DMS 273 (cell line): ENCODE measurements at regions not wholly inside any gene's neighbourhood (a gene's known extent, or its start where the extent isn't known, plus 50 kb on each side); places are given as distances from the start of the nearest gene placed in this dataset.
"Not testable (repeated sequence)": the region's sequence is repeated elsewhere in the genome, so short reads cannot be mapped to it uniquely, and the experiment has no call there.

Experiments
- DNase-seq: peaks from one replicate; lab custom pipeline; 2025; ENCODE audit not compliant: unreplicated experiment; lab: John Stamatoyannopoulos, UW

DNA sequence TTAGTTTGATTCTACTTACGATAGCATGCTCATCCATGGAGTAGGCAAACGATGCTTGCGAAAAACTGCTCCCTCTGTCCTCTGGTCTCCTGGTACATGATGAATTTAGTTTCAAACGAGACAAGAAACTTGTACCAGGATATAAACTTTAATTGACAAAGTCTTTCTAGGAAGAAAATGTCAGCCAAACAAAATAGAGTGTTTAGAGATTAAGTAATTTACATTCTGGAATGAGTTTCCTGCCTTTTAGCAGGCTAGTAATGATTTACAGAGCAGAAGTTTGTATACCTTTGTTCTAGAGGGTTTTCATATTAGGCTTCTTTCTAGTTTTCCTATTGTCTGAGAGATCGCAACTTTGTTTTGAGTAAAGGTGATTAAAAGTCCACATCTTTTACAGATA lies 206.9 kb downstream of the RPL10L start:
- no peak for DNase-seq

DNA sequence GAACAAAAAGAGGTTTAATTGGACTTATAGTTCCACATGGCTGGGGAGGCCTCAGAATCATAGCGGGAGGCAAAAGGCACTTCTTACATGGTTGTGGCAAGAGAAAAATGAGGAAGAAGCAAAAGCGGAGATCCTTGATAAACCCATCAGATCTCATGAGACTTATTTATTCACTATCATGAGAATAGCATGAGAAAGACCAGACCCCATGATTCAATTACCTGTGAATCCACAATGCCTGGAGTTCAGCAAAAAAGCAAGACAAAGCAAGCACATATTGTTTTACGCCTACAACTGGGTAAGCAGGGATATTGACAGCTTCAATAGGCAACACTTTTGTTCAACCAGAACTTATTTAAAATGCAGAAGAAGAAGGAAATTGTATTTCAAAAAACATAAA lies 218.2 kb downstream of the RPL10L start:
- no peak for DNase-seq

DNA sequence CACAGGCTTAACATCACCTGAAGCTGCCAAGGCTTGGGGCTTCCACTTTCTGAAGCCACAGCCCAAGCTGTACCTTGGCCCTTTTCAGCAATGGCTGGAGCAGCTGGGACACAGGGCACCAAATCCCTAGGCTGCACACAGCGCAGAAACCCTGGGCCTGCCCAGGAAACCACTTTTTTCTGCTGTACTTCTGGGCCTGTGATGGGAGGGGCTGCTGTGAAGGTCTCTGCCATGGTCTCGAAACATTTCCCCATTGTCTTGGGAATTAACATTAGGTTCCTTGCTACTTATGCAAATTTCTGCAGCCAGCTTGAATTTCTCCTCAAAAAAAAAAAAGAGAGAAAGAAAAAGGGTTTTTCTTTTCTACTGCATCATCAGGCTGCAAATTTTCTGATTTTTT lies 219.1 kb downstream of the RPL10L start:
- DNase-seq, result no peak

GRCh38 chr14:46417066-46417465 lies 234.5 kb downstream of the RPL10L start:
- no peak for DNase-seq

DNA sequence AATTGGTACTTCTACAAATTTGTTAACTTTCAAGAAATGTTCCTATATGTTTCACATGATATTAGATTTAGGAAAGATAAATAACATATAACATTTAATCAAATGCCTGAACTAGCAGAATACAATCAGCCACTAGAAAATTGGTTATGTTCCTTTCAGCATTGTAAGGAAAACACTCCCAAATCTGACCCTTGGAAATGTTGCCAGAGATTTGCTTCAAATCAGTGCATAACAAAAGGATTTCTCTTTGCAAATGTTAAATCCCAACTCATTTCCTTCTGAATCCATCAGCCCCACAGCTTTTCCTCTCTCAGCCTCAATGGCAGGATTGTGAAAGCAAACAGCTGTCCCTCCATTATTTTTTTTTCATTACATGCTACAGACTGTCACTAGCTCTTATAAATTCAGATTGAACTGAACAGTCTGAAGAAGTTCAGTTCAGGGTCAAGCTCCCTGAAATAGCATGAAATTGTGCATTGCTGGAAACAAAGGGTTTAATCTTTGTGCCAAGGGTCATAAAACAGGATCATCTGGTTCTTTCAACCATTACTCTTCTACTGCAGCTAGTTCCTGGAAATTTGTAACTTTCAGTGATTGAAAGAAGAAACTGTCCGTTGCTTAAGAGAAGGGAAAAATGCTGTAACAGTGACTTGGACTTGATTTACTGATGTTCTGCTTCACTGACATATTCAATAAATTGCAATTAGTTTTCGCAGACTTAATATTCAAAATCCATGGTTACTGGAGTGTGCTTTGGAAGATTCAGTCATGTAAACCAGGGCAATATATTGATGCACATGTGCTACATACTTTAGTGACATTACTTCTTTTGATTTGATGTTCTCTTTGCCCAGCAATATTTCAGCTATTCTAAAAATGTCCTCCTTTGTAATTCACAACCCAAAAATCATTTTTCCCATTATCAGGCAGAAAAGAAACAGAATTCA lies 246.4 kb downstream of the RPL10L start:
- no peak for DNase-seq

DNA sequence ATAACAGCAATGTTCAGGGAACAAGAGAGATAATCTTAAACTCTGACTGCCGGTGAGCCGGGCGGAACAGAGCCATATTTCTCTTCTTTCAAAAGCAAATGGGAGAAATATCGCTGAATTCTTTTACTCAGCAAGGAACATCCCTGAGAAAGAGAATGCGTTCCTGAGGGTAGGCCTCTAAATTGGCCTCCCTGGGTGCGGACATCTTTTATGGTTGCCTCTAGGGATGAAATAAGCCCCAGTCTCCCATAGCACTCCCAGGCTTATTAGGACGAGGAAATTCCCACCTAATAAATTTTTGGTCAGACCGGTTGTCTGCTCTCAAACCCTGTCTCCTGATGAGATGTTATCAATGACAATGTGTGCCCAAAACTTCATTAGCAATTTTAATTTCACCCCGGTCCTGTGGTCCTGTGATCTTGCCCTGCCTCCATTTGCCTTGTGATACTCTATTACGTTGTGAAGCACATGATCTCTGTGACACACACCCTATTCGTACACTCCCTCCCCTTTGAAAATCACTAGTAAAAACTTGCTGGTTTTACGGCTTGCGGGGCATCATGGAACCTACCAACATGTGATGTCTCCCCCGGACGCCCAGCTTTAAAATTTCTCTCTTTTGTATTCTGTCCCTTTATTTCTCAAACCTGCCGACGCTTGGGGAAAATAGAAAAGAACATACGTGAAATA lies 249.4 kb downstream of the RPL10L start:
- not testable (repeated sequence) for DNase-seq

DNA sequence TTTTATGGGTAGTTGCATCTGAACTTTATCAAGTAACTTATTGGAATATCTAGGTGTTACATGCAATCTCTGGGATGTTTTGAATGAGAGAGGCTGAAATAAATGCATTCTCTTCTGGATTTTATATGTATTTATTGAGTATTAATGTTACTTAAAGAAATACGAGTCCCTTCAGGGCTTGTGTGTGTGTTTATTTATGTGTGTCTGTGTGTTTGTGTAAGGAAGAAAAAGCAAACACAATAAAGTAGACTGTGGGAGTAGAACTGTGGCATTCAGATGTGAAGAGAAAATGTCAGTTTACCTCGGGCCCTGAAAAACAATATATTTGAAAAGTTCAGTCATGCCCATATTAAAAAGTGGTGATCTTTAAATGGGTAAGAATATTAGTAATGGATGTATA lies 250.5 kb downstream of the RPL10L start:
- DNase-seq, result no peak

DNA sequence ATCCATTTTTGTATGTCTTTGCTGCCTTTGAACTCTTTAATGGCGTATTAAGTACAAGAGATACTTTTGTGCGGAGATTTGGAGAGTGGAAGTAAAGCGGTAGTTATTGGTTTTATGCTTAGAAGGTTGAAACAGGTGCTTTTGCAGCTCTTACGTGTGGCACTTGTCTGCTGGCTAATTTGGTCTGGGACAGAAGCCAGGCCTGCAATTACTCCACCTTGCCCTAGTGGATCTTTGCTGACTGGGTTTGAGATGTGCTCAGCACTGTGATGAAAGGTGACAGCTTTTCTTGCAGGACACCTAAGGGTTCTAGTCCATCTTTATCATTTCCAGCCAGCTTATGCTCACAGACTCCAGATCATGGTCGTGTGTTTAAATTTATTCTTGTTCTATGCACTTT lies 252.5 kb downstream of the RPL10L start:
- DNase-seq, result peak; percentile 1

DNA sequence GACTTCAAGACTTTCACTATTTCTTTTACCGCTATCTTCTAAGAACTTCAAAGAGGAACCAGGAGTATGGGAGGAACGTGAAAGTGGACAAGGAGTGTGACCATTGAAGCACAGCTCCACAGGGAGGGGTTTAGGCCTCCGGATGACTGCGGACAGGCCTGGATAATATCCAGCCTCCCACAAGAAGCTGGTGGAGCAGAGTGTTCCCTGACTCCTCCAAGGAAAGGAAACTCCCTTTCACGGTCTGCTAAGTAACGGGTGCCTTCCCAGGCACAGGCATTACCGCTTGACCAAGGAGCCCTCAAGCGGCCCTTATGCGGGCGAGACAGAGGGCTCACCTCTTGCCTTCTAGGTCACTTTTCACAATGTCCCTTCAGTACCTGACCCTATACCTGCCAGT lies 267.0 kb downstream of the RPL10L start:
- DNase-seq, result no peak

GRCh38 chr14:46381674-46382073 lies 269.9 kb downstream of the RPL10L start:
- DNase-seq, result no peak

DNA sequence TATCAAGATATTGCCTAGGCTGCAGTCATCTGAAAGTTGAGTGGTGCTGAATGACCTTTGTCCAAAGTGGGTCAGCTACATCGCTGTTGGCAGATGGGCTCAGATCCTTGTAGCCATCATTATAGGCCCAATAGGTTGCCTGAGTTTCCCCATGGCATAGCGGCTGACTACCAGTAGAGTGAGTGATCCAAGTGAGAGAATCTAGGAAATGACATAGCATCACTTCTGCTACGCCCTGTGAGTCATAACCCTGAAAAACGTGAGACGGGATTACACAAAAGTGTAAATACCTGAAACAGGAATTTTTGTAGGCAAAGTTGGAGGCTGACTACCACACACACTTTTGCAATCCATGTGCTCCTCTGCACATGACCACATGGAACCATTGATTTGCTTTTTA lies 273.3 kb downstream of the RPL10L start:
- DNase-seq, result no peak

- DNase-seq, result no peak
These were observed 274.3 kb downstream of the RPL10L start for GRCh38 chr14:46377305-46377704.

DNA sequence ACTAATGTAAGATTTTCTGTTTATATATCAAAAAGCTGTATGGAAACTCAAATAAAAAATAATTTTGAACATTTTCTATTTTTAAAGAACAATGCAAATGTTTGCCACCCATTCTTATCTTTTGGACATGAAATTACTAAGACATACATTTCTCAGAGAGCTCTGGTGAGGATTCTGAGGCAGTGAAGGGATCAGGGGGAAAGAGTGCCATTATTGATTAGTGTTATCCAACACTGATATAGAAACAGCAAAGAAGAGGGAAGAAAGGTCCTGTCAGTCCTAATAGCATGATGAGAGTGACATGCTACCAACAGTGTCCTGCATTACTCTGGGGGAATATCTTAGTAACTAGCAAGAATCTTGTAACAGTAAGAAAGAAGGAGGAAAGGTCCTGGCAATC lies 282.2 kb downstream of the RPL10L start:
- no peak for DNase-seq

- DNase-seq, result no peak
These were observed 283.3 kb downstream of the RPL10L start for GRCh38 chr14:46368275-46368674.

- DNase-seq, result no peak
These were observed 298.7 kb downstream of the RPL10L start for GRCh38 chr14:46352844-46353243.

DNA sequence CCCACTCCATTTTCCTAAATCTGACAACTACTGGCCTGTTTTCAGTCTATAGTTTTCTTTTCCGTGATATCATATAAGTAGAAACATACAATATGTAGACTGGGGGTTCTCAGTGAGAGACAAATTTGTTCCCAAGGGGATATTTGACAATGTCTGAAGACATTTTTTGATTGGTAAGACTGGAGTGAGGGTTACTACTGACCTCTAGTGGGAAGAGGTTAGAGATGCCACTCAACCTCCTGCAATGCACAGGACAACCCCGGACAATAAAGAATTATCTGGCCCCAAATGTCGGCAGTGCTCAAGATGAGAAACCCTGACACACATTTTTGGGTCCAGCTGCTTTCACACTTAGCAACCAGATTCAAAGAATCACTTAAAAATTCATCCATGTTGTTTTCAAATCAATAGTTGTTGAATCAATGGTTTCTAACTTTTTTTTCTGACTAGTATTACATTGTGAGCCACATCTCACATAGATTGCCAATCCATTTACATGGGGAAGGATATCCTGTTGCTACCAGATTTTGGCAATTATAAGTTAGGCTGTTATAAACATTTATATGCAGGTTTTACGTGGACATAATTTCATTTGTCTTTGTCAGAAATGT lies 307.1 kb downstream of the RPL10L start:
- DNase-seq, result peak; percentile 42

- no peak for DNase-seq
These were observed 325.8 kb downstream of the RPL10L start for GRCh38 chr14:46325777-46326176.

GRCh38 chr14:46325157-46325556 lies 326.4 kb downstream of the RPL10L start:
- peak; percentile 1 for DNase-seq

- no peak for DNase-seq
These were observed 328.2 kb downstream of the RPL10L start for GRCh38 chr14:46323404-46323762.

- no peak for DNase-seq
These were observed 328.7 kb downstream of the RPL10L start for GRCh38 chr14:46322730-46323403.

GRCh38 chr14:46322076-46322475 lies 329.5 kb downstream of the RPL10L start:
- DNase-seq, result no peak
